Kidney (tissue), 13 donors: ENCODE measurements at regions not wholly inside any gene's neighbourhood (a gene's known extent, or its start where the extent isn't known, plus 50 kb on each side); places are given as distances from the start of the nearest gene placed in this dataset.

Experiments
- DNase-seq, 5 donors: peaks; one replicate each; pipeline ENCODE4 v3.0.0-alpha.2; 2013 to 2020
- FAIRE-seq: peaks from 2 replicates; lab custom pipeline; 2012; peaks lifted over from hg19 to GRCh38; lab: Jason Lieb, UNC
- H3K27ac ChIP-seq, 2 donors: one replicate each; pipeline ENCODE4 v1.7.0; 2013; ENCODE audit warnings: low read depth in 2 of 2, low read length in 2 of 2, inconsistent platforms in 1 of 2
- H3K27me3 ChIP-seq: one replicate; pipeline ENCODE4 v1.7.1; 2013; ENCODE audit warnings: low read length, inconsistent platforms; ENCODE audit not compliant: control insufficient read depth, insufficient read depth
- H3K36me3 ChIP-seq, 3 donors: one replicate each; pipeline versions ENCODE4 v1.7.0 to v1.7.1; 2013; ENCODE audit warnings: low read length in 3 of 3, control low read depth in 1 of 3, inconsistent platforms in 1 of 3; ENCODE audit not compliant: insufficient read depth in 3 of 3, control insufficient read depth in 2 of 3
- H3K4me1 ChIP-seq, 3 donors: one replicate each; pipeline versions ENCODE4 v1.7.0 to v1.7.1; 2013; ENCODE audit warnings: low read length in 3 of 3, inconsistent platforms in 1 of 3, low read depth in 1 of 3; ENCODE audit not compliant: control insufficient read depth in 2 of 3, insufficient read depth in 2 of 3
- H3K4me3 ChIP-seq, 3 donors: one replicate each; pipeline versions ENCODE4 v1.7.0 to v1.8.1; 2013; ENCODE audit warnings: low read length in 3 of 3, control low read depth in 1 of 3, inconsistent platforms in 1 of 3
- H3K9ac ChIP-seq, 3 donors: one replicate each; pipeline versions ENCODE4 v1.7.0 to v1.7.1; 2013; ENCODE audit warnings: low read length in 3 of 3, control low read depth in 1 of 3, inconsistent platforms in 1 of 3
- H3K9me3 ChIP-seq, 3 donors: one replicate each; pipeline versions ENCODE4 v1.7.0 to v1.7.1; 2013; ENCODE audit warnings: low read length in 3 of 3, control low read depth in 1 of 3, inconsistent platforms in 1 of 3; ENCODE audit not compliant: control insufficient read depth in 2 of 3, insufficient read depth in 1 of 3
- intact Hi-C: fragments of 100-400 bp; cut with DNase I; formaldehyde crosslinking; loops from one replicate; pipeline ENCODE4 v1.11.1; 2022
- TF ChIP-seq, protein P1 (sequence below): IDR thresholded peaks from 3 replicates; pipeline ENCODE4 v1.5.1; 2012; ENCODE audit warnings: mild to moderate bottlenecking, moderate library complexity, borderline replicate concordance; ENCODE audit not compliant: insufficient read depth; ENCODE audit errors: extremely low read depth
- donor health status: control.
- donor health status: control.
- donor health status: control.
- donor health status: control.
- donor health status: control.
- donor health status: DM: yes; HTN: yes; CAD: no.
- donor health status: Normal renal cell carcinoma (clear cell type).

DNA sequence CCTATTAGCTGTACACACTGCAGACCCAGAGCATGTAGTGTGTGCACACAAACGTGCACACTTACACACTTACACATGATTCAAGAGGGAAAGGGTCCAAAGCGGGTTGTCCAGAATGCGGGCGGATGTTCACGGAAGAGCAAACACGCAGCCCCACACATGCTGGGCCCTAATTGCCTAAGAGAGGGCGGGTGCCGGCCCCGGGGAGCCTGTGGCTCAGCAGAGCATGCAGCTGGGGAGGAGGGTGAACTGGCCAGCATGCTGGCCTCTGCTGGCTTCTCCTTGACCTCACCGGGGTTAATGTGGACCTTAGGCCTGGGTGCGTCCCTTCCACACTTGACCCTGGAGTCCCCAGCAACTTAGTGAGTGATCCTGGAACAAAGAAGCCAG, 816.3 kb downstream of the BRD1 start:
- Histone ChIP-seq H3K27me3 (no peaks in the 10 kb centered on the region), H3K9ac (no peak overlapping the region), H3K27ac (no peak overlapping the region), H3K9me3 (no peaks in the 10 kb centered on the region), H3K4me3 (no peak overlapping the region), H3K4me1 (no peaks in the 10 kb centered on the region), H3K36me3 (no peaks in the 10 kb centered on the region)
- FAIRE-seq (no peak), DNase-seq (peak in 4 of 5 donors; percentile 17 to 45 (median 24))
- TF ChIP-seq, protein P1, sequence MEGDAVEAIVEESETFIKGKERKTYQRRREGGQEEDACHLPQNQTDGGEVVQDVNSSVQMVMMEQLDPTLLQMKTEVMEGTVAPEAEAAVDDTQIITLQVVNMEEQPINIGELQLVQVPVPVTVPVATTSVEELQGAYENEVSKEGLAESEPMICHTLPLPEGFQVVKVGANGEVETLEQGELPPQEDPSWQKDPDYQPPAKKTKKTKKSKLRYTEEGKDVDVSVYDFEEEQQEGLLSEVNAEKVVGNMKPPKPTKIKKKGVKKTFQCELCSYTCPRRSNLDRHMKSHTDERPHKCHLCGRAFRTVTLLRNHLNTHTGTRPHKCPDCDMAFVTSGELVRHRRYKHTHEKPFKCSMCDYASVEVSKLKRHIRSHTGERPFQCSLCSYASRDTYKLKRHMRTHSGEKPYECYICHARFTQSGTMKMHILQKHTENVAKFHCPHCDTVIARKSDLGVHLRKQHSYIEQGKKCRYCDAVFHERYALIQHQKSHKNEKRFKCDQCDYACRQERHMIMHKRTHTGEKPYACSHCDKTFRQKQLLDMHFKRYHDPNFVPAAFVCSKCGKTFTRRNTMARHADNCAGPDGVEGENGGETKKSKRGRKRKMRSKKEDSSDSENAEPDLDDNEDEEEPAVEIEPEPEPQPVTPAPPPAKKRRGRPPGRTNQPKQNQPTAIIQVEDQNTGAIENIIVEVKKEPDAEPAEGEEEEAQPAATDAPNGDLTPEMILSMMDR, result no peak
- intact Hi-C loops, result no loop called here

DNA sequence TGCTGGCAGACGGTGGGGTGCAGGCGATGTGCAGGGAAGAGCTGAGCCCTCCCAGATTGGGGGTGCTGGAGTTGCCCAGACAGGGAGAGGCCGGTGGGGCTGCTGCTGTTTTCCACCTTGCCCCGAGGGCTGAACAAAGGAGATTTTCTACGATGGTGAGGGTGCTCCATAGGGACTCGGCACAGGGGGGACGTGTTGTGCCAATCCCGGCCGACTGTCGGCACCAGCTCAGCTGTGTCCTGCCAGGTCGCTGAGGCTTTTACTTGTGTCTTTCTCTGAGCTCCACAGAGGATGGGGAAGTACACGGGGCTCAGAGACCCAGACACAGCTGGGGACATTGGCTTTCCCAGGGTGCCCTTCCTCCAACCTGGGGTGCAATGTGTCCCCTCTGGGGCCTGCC, 816.8 kb downstream of the BRD1 start:
- no peaks in the 10 kb centered on the region for H3K27me3 ChIP-seq
- TF ChIP-seq, protein P1, result no peak
- no peak overlapping the region for H3K27ac ChIP-seq
- DNase-seq (peak in 3 of 5 donors; percentile 3 to 49 (median 23)), FAIRE-seq (no peak)
- intact Hi-C loops, result no loop called here
- H3K4me1 ChIP-seq, result no peaks in the 10 kb centered on the region
- H3K9me3 ChIP-seq, result no peaks in the 10 kb centered on the region
- no peak overlapping the region for H3K4me3 ChIP-seq
- H3K9ac ChIP-seq, result no peak overlapping the region
- no peaks in the 10 kb centered on the region for H3K36me3 ChIP-seq

DNA sequence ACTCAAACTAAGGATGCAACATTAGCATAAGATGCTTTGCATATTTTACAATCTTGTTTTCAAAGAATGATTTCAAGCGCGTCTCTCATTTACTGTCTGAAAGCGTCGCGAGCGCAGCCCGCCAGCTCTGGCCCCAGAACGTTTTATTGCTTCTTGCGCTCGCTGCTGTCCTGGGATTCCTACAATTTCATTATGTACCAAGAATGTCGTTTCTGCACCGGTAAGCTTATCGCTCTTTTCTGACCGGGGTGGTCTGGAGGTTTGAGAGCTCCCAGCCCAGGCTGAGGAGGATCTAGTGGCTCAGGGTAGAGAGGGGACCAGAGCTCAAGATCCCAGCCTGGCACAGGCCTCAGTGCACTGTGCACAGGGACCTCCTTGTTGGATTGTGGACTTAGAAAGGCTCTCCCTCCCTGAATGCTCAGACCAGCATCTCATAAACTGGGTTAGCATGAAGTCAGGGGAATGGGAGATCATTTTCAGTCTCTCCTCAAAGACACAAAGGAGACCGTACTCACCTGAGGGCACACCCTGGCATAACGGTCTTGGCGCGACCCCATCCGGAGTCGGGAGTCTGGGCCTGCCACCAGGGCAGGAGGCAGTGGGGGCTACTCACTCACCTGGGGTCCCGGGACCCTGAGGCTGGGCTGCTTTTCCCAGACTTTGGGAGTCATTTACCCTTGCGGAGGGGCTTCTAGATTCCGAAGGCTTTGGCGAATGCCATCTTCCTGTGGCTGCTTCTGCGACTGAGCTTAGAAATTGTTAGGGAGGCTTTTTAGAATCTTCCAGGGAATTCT, 817.4 kb downstream of the BRD1 start:
- peak in 4 of 5 donors; percentile 26 to 39 (median 30) for DNase-seq
- no peaks in the 10 kb centered on the region for H3K36me3 ChIP-seq
- intact Hi-C loops, result no loop called here
- no peaks in the 10 kb centered on the region for H3K9me3 ChIP-seq
- TF ChIP-seq, protein P1, result no peak
- no peaks in the 10 kb centered on the region for H3K27me3 ChIP-seq
- no peak for FAIRE-seq
- no peak overlapping the region for H3K27ac ChIP-seq
- H3K4me3 ChIP-seq, result no peak overlapping the region
- H3K4me1 ChIP-seq, result no peaks in the 10 kb centered on the region
- no peak overlapping the region for H3K9ac ChIP-seq
